ENCODE measurements at regions not wholly inside any gene's neighbourhood (a gene's known extent, or its start where the extent isn't known, plus 50 kb on each side); places are given as distances from the start of the nearest gene placed in this dataset.

DNA sequence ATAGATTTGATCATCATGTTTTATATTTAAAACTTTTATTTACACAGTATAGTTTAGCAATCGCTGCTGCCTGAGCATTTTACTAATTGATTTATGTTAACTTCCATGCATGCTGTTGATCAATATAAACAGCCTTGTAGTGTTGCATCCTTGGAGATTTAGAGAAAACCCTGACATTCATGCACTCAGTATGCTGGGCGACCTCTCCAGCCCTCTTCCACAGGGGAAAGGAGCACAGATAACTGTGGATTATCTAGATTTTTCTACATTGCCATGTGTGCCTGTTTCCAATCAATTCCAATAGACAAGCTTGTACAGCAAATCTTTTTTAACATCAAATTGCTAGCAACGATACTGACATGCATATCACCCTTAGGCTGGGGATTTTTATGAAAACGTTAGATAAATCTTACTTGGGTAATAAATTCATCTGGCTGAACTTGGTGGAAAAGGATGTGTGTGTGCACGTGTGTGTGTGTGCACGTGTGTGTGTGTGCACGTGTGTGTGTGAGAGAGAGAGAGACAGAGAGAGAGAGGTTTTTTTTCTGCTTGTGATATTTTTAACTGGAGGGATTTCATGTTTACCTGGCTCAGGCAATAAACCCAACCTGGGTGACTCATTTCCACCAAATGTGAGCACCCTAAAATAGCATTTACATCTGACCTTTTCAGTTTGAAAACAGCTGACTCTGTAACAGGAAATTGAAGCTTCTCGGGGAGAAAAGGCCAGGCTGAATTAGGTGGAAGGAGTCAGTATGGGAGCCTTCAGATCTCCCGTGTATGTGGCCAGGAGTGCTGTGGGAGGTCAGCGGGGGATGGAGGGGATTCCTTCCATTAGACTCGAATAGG is 339.8 kb downstream of the PRDM2 start:
- TF ChIP-seq EZH2 (IDR thresholded peaks at IDR 0.05; ENCODE audit: borderline replicate concordance): no peak
- TF ChIP-seq, protein P1, sequence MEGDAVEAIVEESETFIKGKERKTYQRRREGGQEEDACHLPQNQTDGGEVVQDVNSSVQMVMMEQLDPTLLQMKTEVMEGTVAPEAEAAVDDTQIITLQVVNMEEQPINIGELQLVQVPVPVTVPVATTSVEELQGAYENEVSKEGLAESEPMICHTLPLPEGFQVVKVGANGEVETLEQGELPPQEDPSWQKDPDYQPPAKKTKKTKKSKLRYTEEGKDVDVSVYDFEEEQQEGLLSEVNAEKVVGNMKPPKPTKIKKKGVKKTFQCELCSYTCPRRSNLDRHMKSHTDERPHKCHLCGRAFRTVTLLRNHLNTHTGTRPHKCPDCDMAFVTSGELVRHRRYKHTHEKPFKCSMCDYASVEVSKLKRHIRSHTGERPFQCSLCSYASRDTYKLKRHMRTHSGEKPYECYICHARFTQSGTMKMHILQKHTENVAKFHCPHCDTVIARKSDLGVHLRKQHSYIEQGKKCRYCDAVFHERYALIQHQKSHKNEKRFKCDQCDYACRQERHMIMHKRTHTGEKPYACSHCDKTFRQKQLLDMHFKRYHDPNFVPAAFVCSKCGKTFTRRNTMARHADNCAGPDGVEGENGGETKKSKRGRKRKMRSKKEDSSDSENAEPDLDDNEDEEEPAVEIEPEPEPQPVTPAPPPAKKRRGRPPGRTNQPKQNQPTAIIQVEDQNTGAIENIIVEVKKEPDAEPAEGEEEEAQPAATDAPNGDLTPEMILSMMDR (IDR thresholded peaks at IDR 0.05; ENCODE audit: poor library complexity): no peak
- TF ChIP-seq EZH2phosphoT487 (IDR thresholded peaks at IDR 0.05; ENCODE audit: low read depth, severe bottlenecking, unreplicated experiment): no peak

All from hepatocyte (in vitro differentiated cells).